ENCODE measurements at regions not wholly inside any gene's neighbourhood (a gene's known extent, or its start where the extent isn't known, plus 50 kb on each side); places are given as distances from the start of the nearest gene placed in this dataset.
A peak's percentile ranks its signal among the peaks of the same experiment; 100 is the strongest.

DNA sequence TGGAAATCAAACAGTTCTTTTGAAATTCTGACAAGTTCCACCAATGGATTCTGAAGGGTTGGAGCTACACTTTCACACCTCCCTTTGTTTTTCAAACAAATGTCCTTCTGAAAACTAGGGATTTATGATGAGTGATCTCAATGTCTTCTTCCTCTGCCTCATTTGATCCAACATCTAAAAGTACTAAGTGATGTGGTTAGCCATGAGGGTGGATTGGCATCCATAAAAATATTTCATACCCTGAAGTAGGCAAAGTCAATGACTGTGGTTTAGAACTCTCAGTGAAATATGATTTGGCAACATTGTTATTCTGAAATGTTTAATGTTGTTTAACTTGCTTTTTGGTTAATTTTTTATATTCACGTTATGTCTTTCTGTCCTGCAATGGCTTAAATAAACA lies 136.9 kb downstream of the MBL2 start:
- no peak for DNase-seq
- H3K9me3 ChIP-seq (replicated peaks; ENCODE audit: control insufficient read depth, low read depth, low read length) = no peaks in the 10 kb centered on the region
- no peaks in the 10 kb centered on the region for H3K27me3 ChIP-seq (ENCODE audit: control insufficient read depth, insufficient read depth, low read length)
- H3K27ac ChIP-seq (ENCODE audit: low read length) = no peak overlapping the region
- H3K4me1 ChIP-seq (ENCODE audit: control insufficient read depth, insufficient read depth, low read length) = no peaks in the 10 kb centered on the region
- no peak overlapping the region for H3K4me3 ChIP-seq (ENCODE audit: low read length)
- no peaks in the 10 kb centered on the region for H3K36me3 ChIP-seq (ENCODE audit: control insufficient read depth, insufficient read depth, low read length)
- WGBS (ENCODE audit: insufficient coverage) = no CpG with 5 or more reads among the region's 1 CpG

GRCh38 chr10:52636874-52637273 lies 135.7 kb downstream of the MBL2 start:
- Histone ChIP-seq H3K4me1 (ENCODE audit: control insufficient read depth, insufficient read depth, low read length) (no peaks in the 10 kb centered on the region), H3K36me3 (ENCODE audit: control insufficient read depth, insufficient read depth, low read length) (no peaks in the 10 kb centered on the region), H3K4me3 (ENCODE audit: low read length) (no peak overlapping the region), H3K27me3 (ENCODE audit: control insufficient read depth, insufficient read depth, low read length) (no peaks in the 10 kb centered on the region), H3K27ac (ENCODE audit: low read length) (no peak overlapping the region), H3K9me3 (replicated peaks; ENCODE audit: control insufficient read depth, low read depth, low read length) (no peaks in the 10 kb centered on the region)
- no peak for DNase-seq

DNA sequence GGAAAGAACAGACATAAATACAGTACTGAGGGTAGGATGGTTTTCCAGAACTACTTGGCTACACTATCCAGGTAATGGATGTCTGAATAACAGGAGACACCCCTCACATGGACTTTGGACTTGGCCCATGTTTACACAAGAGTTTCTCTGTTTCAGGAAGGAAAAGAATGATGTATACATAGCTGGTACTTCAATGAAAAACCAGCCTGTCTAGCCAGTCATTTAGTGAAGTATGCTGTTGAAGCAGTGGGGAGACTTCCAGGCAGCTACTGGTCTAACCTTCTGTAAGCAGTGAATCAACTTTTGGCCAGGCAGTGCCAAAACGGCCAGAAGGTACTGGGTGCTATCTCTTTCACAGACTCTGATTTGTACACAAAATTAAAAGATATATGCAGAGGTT lies 135.0 kb downstream of the MBL2 start:
- Histone ChIP-seq H3K27ac (ENCODE audit: low read length) (no peak overlapping the region), H3K36me3 (ENCODE audit: control insufficient read depth, insufficient read depth, low read length) (no peaks in the 10 kb centered on the region), H3K27me3 (ENCODE audit: control insufficient read depth, insufficient read depth, low read length) (no peaks in the 10 kb centered on the region), H3K4me3 (ENCODE audit: low read length) (no peak overlapping the region), H3K4me1 (ENCODE audit: control insufficient read depth, insufficient read depth, low read length) (no peaks in the 10 kb centered on the region), H3K9me3 (replicated peaks; ENCODE audit: control insufficient read depth, low read depth, low read length) (no peaks in the 10 kb centered on the region)
- WGBS (ENCODE audit: insufficient coverage) = no CpG with 5 or more reads among the region's 1 CpG
- no peak for DNase-seq

- no peaks in the 10 kb centered on the region for H3K27me3 ChIP-seq (ENCODE audit: control insufficient read depth, insufficient read depth, low read length)
- no peak for DNase-seq
- no peaks in the 10 kb centered on the region for H3K36me3 ChIP-seq (ENCODE audit: control insufficient read depth, insufficient read depth, low read length)
- no peak overlapping the region for H3K27ac ChIP-seq (ENCODE audit: low read length)
- WGBS (ENCODE audit: insufficient coverage) = no CpG with 5 or more reads among the region's 1 CpG
- H3K4me1 ChIP-seq (ENCODE audit: control insufficient read depth, insufficient read depth, low read length) = no peaks in the 10 kb centered on the region
- no peaks in the 10 kb centered on the region for H3K9me3 ChIP-seq (replicated peaks; ENCODE audit: control insufficient read depth, low read depth, low read length)
- no peak overlapping the region for H3K4me3 ChIP-seq (ENCODE audit: low read length)
Observed at GRCh38 chr10:52639652-52640051, 132.9 kb downstream of the MBL2 start.

GRCh38 chr10:52642208-52642607 lies 130.4 kb downstream of the MBL2 start:
- Histone ChIP-seq H3K27me3 (ENCODE audit: control insufficient read depth, insufficient read depth, low read length) (no peaks in the 10 kb centered on the region), H3K4me1 (ENCODE audit: control insufficient read depth, insufficient read depth, low read length) (no peaks in the 10 kb centered on the region), H3K36me3 (ENCODE audit: control insufficient read depth, insufficient read depth, low read length) (no peaks in the 10 kb centered on the region), H3K27ac (ENCODE audit: low read length) (no peak overlapping the region), H3K4me3 (ENCODE audit: low read length) (no peak overlapping the region), H3K9me3 (replicated peaks; ENCODE audit: control insufficient read depth, low read depth, low read length) (no peaks in the 10 kb centered on the region)
- DNase-seq = no peak
- WGBS (ENCODE audit: insufficient coverage) = 76% methylated on average over 3 of the region's 4 CpGs

DNA sequence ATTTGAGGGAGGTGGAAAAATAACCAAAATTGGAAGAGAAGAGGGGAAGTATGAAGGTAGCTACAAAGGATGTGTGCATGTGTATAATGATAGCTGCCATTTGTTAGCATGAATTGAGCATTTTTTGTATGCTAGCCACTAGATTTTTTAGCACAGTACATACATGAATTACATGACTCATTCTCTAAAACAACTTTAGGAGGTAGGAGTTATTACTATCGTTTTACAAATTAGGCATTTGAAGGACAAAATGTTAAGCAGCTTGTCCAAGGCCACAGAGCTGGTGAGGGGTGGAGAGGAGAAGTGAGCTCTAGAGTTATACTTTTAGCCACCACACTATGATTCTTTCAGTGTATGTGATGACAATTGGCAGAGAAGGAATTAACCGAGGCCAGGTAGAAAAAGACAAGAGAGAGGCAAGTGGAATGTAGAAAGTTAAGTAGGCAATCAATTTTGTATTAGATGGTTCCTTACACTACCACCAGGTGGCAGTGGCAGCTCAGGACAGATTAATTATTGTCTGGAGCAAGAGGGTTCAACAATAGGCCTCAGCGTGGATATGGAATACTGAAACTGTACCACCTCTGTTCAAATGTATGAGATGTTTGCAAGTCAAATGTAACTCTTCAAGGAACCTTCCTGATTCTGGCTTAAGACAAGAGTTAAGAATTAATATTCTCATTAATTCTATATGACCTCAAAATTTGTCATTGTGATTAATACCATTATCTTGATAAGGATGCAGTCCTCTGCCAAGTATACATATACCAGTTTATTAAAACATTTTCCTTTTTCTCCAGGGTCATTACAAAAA lies 128.0 kb downstream of the MBL2 start:
- Histone ChIP-seq H3K4me1 (ENCODE audit: control insufficient read depth, insufficient read depth, low read length) (no peaks in the 10 kb centered on the region), H3K9me3 (replicated peaks; ENCODE audit: control insufficient read depth, low read depth, low read length) (no peaks in the 10 kb centered on the region), H3K4me3 (ENCODE audit: low read length) (no peak overlapping the region), H3K27me3 (ENCODE audit: control insufficient read depth, insufficient read depth, low read length) (no peaks in the 10 kb centered on the region), H3K27ac (ENCODE audit: low read length) (no peak overlapping the region), H3K36me3 (ENCODE audit: control insufficient read depth, insufficient read depth, low read length) (no peaks in the 10 kb centered on the region)
- WGBS (ENCODE audit: insufficient coverage) = no CpG with 5 or more reads among the region's 3 CpGs
- peak; percentile 37 for DNase-seq

GRCh38 chr10:52645187-52645758 lies 127.3 kb downstream of the MBL2 start:
- H3K9me3 ChIP-seq (replicated peaks; ENCODE audit: control insufficient read depth, low read depth, low read length) = no peaks in the 10 kb centered on the region
- WGBS (ENCODE audit: insufficient coverage) = 44% methylated on average over 1 of the region's 4 CpGs
- H3K27ac ChIP-seq (ENCODE audit: low read length) = no peak overlapping the region
- H3K4me1 ChIP-seq (ENCODE audit: control insufficient read depth, insufficient read depth, low read length) = no peaks in the 10 kb centered on the region
- H3K36me3 ChIP-seq (ENCODE audit: control insufficient read depth, insufficient read depth, low read length) = no peaks in the 10 kb centered on the region
- no peak overlapping the region for H3K4me3 ChIP-seq (ENCODE audit: low read length)
- H3K27me3 ChIP-seq (ENCODE audit: control insufficient read depth, insufficient read depth, low read length) = no peaks in the 10 kb centered on the region
- no peak for DNase-seq

DNA sequence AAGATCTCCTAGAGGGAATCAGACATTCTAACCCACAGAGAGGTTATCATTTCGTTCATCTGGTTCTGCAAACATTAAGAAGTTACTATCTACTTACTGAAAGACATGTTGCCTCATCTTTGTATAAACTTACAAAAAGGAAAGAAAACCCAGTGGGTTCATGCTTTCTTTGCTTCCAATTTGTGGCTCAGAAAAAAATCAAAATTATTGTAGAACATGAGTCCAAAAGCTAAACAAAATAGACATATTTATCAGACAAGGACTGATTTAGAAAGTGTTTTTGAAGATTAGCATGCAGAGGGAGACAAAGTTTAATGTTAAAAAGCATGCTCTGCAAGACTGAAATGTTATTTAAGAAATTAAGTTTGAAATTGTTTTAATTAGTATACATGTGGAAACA lies 123.1 kb downstream of the MBL2 start:
- H3K27ac ChIP-seq (ENCODE audit: low read length) = no peak overlapping the region
- no peaks in the 10 kb centered on the region for H3K4me1 ChIP-seq (ENCODE audit: control insufficient read depth, insufficient read depth, low read length)
- no peak overlapping the region for H3K4me3 ChIP-seq (ENCODE audit: low read length)
- no CpG with 5 or more reads among the region's 1 CpG for WGBS (ENCODE audit: insufficient coverage)
- H3K27me3 ChIP-seq (ENCODE audit: control insufficient read depth, insufficient read depth, low read length) = no peaks in the 10 kb centered on the region
- no peak for DNase-seq
- no peaks in the 10 kb centered on the region for H3K9me3 ChIP-seq (replicated peaks; ENCODE audit: control insufficient read depth, low read depth, low read length)
- H3K36me3 ChIP-seq (ENCODE audit: control insufficient read depth, insufficient read depth, low read length) = no peaks in the 10 kb centered on the region

- Histone ChIP-seq H3K4me1 (ENCODE audit: control insufficient read depth, insufficient read depth, low read length) (no peaks in the 10 kb centered on the region), H3K36me3 (ENCODE audit: control insufficient read depth, insufficient read depth, low read length) (no peaks in the 10 kb centered on the region), H3K27me3 (ENCODE audit: control insufficient read depth, insufficient read depth, low read length) (no peaks in the 10 kb centered on the region), H3K4me3 (ENCODE audit: low read length) (no peak overlapping the region), H3K27ac (ENCODE audit: low read length) (no peak overlapping the region), H3K9me3 (replicated peaks; ENCODE audit: control insufficient read depth, low read depth, low read length) (no peaks in the 10 kb centered on the region)
- DNase-seq = no peak
- 52% methylated on average over 3 of the region's 4 CpGs for WGBS (ENCODE audit: insufficient coverage)
Observed at GRCh38 chr10:52650873-52651272, 121.7 kb downstream of the MBL2 start.

DNA sequence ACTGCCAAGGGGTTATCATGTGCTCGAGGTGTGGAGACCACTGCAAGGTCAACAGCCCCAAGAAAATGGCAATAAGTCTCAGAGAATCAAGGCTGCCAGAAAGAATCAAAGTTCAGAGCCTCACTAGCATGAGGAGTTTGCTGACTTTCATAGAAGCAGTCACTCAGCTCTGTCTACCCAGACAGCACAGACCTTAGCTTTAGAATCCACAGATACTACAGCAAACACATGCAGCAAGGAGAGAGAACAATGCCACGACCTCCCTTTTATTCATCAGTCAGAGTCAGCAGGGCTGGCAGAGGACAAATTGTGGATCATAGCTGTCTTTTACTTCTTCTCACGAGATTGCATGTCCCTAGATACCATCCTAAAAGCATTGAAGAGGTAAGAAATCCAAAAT lies 121.3 kb downstream of the MBL2 start:
- no peaks in the 10 kb centered on the region for H3K4me1 ChIP-seq (ENCODE audit: control insufficient read depth, insufficient read depth, low read length)
- no peak for DNase-seq
- no peaks in the 10 kb centered on the region for H3K36me3 ChIP-seq (ENCODE audit: control insufficient read depth, insufficient read depth, low read length)
- no peak overlapping the region for H3K27ac ChIP-seq (ENCODE audit: low read length)
- H3K9me3 ChIP-seq (replicated peaks; ENCODE audit: control insufficient read depth, low read depth, low read length) = no peaks in the 10 kb centered on the region
- H3K27me3 ChIP-seq (ENCODE audit: control insufficient read depth, insufficient read depth, low read length) = no peaks in the 10 kb centered on the region
- WGBS (ENCODE audit: insufficient coverage) = 31% methylated on average over 2 of the region's 3 CpGs
- H3K4me3 ChIP-seq (ENCODE audit: low read length) = no peak overlapping the region

All from muscle of leg (tissue), 3 donors.